Mucosa of descending colon (tissue), 3 donors: ENCODE measurements at regions not wholly inside any gene's neighbourhood (a gene's known extent, or its start where the extent isn't known, plus 50 kb on each side); places are given as distances from the start of the nearest gene placed in this dataset.

ENCODE experiments used
- ATAC-seq: fragments of 200-7000 bp; cut with Tn5 transposase; one replicate; pipeline ENCODE4 v1.9.1; 2020; ENCODE audit warnings: mild to moderate bottlenecking, moderate library complexity
- DNase-seq, 3 donors: peaks; one replicate each; pipeline ENCODE4 v3.0.0-alpha.2; 2020
- H3K36me3 ChIP-seq: fragments of 200-600 bp; one replicate; pipeline ENCODE4 v1.8.0; 2021; ENCODE audit warnings: low read depth, mild to moderate bottlenecking
- H3K4me1 ChIP-seq: fragments of 200-600 bp; one replicate; pipeline ENCODE4 v1.8.0; 2021; ENCODE audit warnings: low read depth, mild to moderate bottlenecking
- H3K4me3 ChIP-seq: fragments of 200-600 bp; one replicate; pipeline ENCODE4 v1.8.0; 2021; ENCODE audit warnings: mild to moderate bottlenecking
- H3K9me3 ChIP-seq: fragments of 200-600 bp; one replicate; pipeline ENCODE4 v1.8.0; 2021; ENCODE audit warnings: mild to moderate bottlenecking
- CTCF ChIP-seq: fragments of 200-600 bp; IDR thresholded peaks from one replicate; pipeline ENCODE4 v1.8.0; 2022; ENCODE audit warnings: antibody characterized with exemption, mild to moderate bottlenecking
- intact Hi-C, 2 donors: fragments of 100-400 bp; cut with DNase I in 1 of 2; cut with micrococcal nuclease in 1 of 2; formaldehyde crosslinking; loops; one replicate each; pipeline versions ENCODE4 v1.11.0 to v1.11.1; 2022; cut with DNase I, micrococcal nuclease
- donor health status: DM: no; HTN: no; CAD: no; lungs with moderate emphysema.
- donor health status: DM: no; HTN: no; CAD: no.
- donor health status: DM: no; HTN: yes; CAD: no.

GRCh38 chr14:54117924-54118323 is 161.3 kb upstream of the BMP4 start:
- H3K4me1 ChIP-seq = no peaks in the 10 kb centered on the region
- no peaks in the 10 kb centered on the region for H3K36me3 ChIP-seq
- H3K4me3 ChIP-seq = no peak overlapping the region
- DNase-seq = no peak
- ATAC-seq = no peak
- intact Hi-C loops = no loop called here
- H3K9me3 ChIP-seq = no peaks in the 10 kb centered on the region
- TF ChIP-seq CTCF = no peak

- TF ChIP-seq CTCF = no peak
- no peaks in the 10 kb centered on the region for H3K9me3 ChIP-seq
- no peak overlapping the region for H3K4me3 ChIP-seq
- intact Hi-C loops = no loop called here
- H3K4me1 ChIP-seq = no peaks in the 10 kb centered on the region
- ATAC-seq = no peak
- no peaks in the 10 kb centered on the region for H3K36me3 ChIP-seq
- no peak for DNase-seq
Observed at GRCh38 chr14:54120260-54120659, 163.6 kb upstream of the BMP4 start.

GRCh38 chr14:54121466-54122027 is 164.9 kb upstream of the BMP4 start:
- Histone ChIP-seq H3K4me1 (no peaks in the 10 kb centered on the region), H3K9me3 (no peaks in the 10 kb centered on the region), H3K4me3 (no peak overlapping the region), H3K36me3 (no peaks in the 10 kb centered on the region)
- TF ChIP-seq CTCF = no peak
- intact Hi-C loops = no loop called here
- DNase-seq (no peak), ATAC-seq (no peak)

- Histone ChIP-seq H3K36me3 (no peaks in the 10 kb centered on the region), H3K9me3 (no peaks in the 10 kb centered on the region), H3K4me1 (no peaks in the 10 kb centered on the region), H3K4me3 (no peak overlapping the region)
- intact Hi-C loops = no loop called here
- ATAC-seq = no peak
- no peak for DNase-seq
- no peak for TF ChIP-seq CTCF
Observed at GRCh38 chr14:54123841-54124240, 167.2 kb upstream of the BMP4 start.

GRCh38 chr14:54125109-54125508 is 168.5 kb upstream of the BMP4 start:
- no peaks in the 10 kb centered on the region for H3K4me1 ChIP-seq
- no peak overlapping the region for H3K4me3 ChIP-seq
- TF ChIP-seq CTCF = no peak
- no peak for ATAC-seq
- intact Hi-C loops = no loop called here
- DNase-seq = no peak
- H3K9me3 ChIP-seq = no peaks in the 10 kb centered on the region
- no peaks in the 10 kb centered on the region for H3K36me3 ChIP-seq

- DNase-seq (no peak), ATAC-seq (no peak)
- intact Hi-C loops = no loop called here
- no peaks in the 10 kb centered on the region for H3K4me1 ChIP-seq
- H3K9me3 ChIP-seq = no peaks in the 10 kb centered on the region
- no peaks in the 10 kb centered on the region for H3K36me3 ChIP-seq
- no peak overlapping the region for H3K4me3 ChIP-seq
- TF ChIP-seq CTCF = no peak
Observed at GRCh38 chr14:54126947-54127346, 170.3 kb upstream of the BMP4 start.
